Activated gamma-delta T cell (primary cell): ENCODE measurements at regions not wholly inside any gene's neighbourhood (a gene's known extent, or its start where the extent isn't known, plus 50 kb on each side); places are given as distances from the start of the nearest gene placed in this dataset.
"Not testable (repeated sequence)": the region's sequence is repeated elsewhere in the genome, so short reads cannot be mapped to it uniquely, and the experiment has no call there.

Experiments used
- DNase-seq: peaks from one replicate; lab custom pipeline; 2025; lab: John Stamatoyannopoulos, UW

- DNase-seq: no peak
These were observed 263.0 kb upstream of the TRIB2 start for GRCh38 chr2:12453731-12454130.

- DNase-seq: no peak
These were observed 261.1 kb upstream of the TRIB2 start for GRCh38 chr2:12455661-12456060.

DNA sequence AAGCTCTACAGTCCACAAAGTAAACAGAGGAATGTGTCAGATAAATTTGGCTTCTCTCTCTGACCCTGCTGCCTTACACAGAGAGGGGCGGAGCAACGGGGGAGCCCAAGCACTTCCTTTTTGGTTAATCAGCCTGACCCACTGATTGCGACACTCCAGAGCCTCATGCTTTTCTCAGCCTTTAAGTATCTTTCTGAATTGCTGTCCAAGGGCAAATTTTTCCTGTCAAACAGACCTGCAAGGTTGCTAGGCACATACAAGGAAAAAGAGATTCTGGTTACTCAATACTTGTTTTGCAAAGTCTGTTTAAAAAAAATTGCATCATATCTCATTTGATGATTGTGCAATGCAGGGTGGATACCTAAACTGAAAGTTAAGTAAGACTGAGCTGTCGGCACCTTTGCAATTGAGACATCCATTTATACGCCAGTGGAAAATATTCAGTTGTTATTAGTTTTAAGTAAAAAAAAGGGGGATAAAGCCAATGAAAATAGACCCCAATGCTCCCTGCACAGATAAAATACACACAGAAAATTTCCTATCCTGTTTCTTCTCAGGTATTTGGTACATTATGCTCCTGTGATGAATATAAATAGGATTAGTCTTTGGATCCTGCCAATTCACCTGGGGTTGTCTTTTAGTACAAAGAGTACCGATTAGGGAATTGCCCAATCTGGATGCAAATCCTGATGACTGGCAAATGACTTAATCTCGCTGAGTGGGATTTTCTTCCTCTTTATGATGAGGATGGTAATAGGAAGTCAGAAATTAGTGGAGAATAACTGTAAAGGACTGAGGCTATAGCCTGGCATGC is 260.2 kb upstream of the TRIB2 start:
- DNase-seq: no peak

DNA sequence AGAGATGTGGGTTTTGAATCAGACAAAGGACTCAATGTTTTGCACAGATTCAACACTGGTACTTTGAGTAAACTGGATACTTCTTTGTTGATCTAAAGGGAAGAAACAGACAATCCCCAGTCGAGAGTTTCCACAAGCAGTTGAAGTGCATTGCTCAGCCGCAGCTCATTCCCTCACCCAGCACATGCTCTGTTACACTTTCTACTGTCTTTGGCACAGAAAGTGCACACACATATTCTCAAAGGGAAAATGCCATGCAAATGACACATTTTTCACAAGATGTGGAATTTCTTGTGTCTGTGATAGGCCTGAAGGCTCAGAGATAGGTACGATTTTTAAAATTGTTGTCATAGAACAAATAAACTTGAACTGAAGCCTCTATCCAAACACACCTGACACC is 258.9 kb upstream of the TRIB2 start:
- DNase-seq: no peak

DNA sequence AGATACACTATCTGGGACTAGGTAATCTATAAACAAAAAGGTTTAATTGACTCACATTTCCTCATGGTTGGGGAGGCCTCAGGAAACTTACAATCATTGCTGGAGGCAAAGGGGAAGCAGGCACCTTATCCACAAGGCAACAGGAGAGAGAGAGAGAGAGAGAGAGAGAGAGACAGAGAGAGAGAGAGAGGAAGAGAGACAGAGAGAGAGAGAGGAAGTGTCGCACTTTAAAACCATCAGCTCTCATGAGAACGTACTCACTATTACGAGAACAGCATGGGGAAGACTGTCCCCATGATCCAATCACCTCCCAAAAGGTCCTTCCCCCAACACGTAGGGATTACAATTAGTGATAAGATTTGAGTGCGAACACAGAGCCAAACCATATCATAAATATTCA is 253.5 kb upstream of the TRIB2 start:
- DNase-seq: no peak

- DNase-seq: no peak
These were observed 251.1 kb upstream of the TRIB2 start for GRCh38 chr2:12465631-12466135.

GRCh38 chr2:12467303-12467702 is 249.4 kb upstream of the TRIB2 start:
- DNase-seq: no peak

DNA sequence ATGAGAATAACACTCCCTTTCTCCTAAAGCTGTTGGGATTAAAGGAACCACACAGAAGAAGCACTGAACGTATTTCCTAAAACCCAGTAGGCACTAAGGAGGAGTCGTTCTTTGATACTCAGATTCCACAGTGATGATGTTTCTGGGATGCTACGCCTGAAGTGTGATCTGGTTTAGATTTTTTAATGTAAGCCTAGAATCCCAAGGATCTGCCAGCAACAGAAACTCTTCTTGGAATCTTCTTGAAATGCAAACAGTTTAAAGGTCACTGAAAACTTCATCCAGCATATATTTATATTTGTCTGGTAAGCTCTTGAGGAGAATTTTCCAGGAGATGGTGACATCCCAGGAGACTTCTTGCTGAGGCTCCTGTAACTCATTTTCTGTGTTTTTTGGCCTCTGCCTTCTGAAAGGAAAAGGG is 247.6 kb upstream of the TRIB2 start:
- DNase-seq: no peak

- DNase-seq: not testable (repeated sequence)
These were observed 244.5 kb upstream of the TRIB2 start for GRCh38 chr2:12472265-12472664.

DNA sequence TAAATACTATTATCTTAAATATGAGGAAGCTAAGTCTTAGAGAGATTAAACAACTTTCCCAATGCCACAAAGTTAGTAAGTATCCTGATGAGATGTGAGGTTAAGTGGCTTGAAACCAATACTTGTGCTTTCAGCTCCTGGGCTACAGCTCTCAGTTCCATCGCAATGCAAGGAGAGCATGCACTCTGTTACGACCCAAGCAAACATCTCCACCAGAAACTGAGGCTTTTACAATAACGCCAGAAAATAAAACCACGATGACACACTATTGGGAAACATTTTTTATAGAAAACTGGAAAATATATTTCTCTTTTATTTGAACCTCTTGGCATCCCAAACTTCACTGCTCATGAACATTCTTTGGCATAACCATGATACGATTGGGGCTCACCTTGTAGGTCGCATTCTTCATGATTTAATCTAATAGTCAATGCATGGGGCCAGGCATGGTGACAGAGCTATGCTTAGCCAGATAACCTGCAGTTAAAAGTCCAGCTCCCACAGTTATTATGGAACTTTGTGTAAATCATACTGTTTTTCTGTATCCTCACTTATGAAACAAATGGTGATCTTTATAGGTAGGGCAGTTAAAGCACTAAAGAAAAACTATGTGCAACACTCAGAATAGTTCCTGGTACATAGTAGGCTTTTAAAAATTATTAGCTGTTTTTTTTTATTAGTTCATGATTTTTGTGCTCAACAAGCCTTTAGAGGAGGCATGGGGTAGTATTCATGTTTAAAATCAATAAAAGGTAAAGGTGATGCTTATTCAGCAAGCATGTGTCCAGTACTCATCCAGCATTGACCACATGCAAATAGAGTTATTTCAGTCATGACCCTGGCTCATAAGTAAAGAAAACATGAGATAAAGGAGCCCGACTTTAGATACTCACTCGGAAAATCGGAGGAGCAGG is 238.3 kb upstream of the TRIB2 start:
- no peak for DNase-seq

- no peak for DNase-seq
These were observed 237.6 kb upstream of the TRIB2 start for GRCh38 chr2:12479065-12479601.

GRCh38 chr2:12484536-12485115 is 232.1 kb upstream of the TRIB2 start:
- DNase-seq: no peak

DNA sequence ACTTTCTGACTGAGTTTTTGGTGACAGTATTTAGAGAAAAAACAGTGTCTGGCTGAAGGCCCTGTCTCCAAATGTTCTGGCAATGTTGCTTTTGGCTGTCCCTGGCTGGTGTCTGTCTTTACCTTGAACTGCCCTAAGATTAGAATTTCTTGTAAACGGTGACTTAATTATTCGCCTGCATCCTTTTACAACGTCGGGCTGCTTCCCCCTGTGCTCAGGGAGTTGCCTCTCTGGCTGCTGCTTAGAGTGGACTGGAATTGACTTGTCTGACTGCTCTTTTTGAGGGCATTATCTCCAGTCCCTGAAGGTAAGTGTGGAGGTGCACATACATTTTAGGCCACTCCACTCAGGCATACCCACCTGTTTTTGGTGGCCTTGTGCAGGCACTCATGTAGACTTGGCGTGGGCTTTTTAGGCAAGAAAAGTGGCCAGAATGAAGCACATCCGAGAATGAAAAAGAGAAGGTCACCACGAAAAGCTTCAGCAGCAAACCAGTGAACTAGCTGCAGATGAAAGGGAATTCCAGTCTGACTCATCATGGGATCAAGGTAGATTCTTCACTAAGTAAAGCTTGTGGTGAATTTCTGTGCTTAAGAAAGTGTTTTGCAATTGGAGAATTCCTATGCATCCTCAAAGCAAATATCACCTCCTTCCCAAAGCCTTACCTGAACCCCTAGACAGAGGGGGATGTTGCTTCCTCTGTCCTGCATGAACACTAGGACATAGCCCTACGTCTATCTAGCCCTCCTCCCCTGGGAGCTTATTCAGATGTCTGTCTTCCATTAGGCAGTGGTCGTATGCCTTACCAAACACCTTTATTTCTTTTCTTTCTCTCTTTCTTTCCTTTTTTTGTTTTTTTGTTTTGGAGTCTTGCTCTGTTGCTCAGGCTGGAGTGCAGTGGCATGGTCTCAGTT is 230.3 kb upstream of the TRIB2 start:
- DNase-seq: no peak

DNA sequence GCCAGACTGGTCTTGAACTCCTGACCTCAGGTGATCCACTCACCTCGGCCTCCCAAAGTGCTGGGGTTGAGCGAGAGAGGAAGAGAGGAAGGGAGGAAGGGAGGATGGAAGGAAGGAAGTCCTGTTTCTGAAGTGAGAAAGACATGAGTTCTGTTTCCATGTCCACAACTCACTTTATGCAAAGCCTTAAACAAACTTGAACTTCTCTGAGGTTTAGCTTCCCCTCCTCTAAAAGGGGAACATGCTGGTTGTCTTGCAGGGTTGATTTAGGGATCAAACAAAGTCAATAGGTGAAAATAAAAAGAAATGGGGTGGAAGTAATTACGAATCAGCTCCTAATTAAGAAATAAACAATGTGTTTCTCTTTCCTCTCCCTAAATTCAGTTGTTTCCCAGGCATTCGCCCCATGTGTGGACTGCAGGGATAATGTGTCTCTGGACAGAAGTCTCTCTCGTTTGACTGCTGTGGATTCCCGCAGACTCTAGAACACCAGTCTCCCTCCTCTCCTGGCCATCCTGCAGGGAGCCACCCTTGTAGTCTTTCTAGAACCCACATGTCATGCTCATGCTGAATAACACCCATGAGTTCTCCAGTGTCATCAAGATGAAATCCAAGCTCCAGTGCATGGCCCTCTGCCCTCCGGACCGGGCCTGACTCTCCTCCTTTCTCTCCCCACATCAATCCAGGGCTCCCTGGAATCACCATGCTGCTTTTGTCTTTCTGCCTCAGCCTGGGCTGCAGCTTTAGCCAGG is 229.3 kb upstream of the TRIB2 start:
- DNase-seq: no peak

- no peak for DNase-seq
These were observed 228.1 kb upstream of the TRIB2 start for GRCh38 chr2:12488352-12489318.

GRCh38 chr2:12490641-12491040 is 226.1 kb upstream of the TRIB2 start:
- no peak for DNase-seq

DNA sequence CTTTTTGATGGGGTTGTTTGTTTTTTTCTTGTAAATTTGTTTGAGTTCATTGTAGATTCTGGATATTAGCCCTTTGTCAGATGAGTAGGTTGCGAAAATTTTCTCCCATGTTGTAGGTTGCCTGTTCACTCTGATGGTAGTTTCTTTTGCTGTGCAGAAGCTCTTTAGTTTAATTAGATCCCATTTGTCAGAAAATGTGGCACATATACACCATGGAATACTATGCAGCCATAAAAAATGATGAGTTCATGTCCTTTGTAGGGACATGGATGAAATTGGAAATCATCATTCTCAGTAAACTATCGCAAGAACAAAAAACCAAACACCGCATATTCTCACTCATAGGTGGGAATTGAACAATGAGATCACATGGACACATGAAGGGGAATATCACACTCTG is 224.4 kb upstream of the TRIB2 start:
- not testable (repeated sequence) for DNase-seq

DNA sequence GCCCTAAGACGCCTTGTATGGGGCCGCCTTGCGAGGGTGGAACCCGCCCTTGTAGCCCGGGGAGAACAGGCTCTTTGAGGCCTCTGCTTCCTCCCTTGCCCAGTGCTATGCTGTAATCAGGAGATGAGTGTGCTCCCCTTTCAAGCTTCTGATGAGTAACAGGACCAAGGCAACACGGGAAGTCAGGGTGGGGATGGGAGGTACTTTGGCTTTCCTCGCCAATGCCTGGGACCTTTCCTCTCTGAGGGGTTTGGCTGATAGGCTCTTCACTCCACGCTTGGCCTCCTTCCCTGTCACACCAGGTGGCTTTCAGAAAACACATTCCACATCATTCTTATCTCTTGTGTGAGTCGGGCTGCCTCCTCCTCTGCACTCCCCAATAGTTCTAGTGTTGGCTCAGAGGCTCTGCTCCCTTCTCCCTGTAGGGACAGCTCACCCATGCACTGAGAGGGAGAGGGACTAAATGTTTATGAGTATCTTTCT is 223.7 kb upstream of the TRIB2 start:
- DNase-seq: no peak
